ENCODE measurements at regions not wholly inside any gene's neighbourhood (a gene's known extent, or its start where the extent isn't known, plus 50 kb on each side); places are given as distances from the start of the nearest gene placed in this dataset.

DNA sequence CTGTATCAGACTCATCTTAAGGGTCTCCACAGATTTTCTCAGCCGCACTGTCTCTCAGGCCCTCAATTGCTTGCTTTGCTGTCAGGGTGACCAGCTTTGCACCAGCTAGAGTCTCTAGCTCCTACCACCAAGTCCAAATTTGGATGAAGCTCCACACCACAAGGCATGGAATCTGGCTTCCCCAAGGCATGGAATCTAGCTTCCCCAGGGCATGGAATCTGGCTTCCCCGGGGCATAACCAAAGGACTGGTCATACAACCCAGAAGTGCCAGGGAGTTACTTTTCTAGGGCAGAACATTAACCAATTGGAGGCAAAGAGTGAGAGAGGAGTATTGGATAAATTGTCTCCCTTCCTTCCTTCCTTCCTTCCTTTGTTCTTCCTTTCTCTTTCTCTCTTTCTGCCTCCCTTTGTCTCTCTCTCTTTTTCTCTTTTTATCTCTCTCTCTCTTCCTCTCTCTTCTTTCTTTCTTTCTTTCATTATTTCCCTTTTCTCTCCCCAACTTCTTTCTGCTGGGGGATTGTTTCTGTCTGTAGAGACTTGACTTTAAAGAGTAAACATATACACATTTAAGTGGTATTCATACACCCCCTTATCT lies 76.9 kb upstream of the HAO2 start:
- no peak for TF ChIP-seq POLR2A (IDR thresholded peaks at IDR 0.05)
- TF ChIP-seq, protein P1, sequence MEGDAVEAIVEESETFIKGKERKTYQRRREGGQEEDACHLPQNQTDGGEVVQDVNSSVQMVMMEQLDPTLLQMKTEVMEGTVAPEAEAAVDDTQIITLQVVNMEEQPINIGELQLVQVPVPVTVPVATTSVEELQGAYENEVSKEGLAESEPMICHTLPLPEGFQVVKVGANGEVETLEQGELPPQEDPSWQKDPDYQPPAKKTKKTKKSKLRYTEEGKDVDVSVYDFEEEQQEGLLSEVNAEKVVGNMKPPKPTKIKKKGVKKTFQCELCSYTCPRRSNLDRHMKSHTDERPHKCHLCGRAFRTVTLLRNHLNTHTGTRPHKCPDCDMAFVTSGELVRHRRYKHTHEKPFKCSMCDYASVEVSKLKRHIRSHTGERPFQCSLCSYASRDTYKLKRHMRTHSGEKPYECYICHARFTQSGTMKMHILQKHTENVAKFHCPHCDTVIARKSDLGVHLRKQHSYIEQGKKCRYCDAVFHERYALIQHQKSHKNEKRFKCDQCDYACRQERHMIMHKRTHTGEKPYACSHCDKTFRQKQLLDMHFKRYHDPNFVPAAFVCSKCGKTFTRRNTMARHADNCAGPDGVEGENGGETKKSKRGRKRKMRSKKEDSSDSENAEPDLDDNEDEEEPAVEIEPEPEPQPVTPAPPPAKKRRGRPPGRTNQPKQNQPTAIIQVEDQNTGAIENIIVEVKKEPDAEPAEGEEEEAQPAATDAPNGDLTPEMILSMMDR (IDR thresholded peaks at IDR 0.05) = no peak
- Histone ChIP-seq H3K27ac (no peak overlapping the region), H3K4me1 (no peaks in the 10 kb centered on the region), H3K9me3 (no peaks in the 10 kb centered on the region), H3K36me3 (no peaks in the 10 kb centered on the region), H3K4me3 (no peak overlapping the region), H3K27me3 (no peaks in the 10 kb centered on the region)
- DNase-seq = no peak
- intact Hi-C loops (cut with DNase I; ENCODE audit: low total_unique reads) = no loop called here

DNA sequence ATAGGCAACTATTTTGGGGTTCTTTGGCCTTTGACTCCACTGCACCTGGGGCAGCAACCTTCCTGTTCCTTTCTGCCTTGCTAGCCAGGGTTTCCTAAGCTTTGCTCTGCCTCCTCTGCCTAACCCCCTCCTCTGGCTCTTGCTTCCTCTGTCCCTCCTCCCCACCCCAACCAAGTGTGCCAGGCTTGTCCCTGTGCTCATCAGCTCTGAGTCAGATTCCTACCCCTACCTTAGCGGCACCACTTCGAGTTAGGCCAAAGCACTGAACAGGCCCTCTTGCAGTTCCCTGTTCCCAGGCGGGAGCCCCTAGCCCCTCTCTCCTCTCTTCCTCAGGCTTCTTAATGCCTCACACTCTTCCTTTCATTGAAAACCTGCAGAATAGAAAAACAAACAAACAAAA lies 74.8 kb upstream of the HAO2 start:
- Histone ChIP-seq H3K9me3 (no peaks in the 10 kb centered on the region), H3K4me1 (no peaks in the 10 kb centered on the region), H3K36me3 (no peaks in the 10 kb centered on the region), H3K27me3 (no peaks in the 10 kb centered on the region), H3K4me3 (no peak overlapping the region), H3K27ac (no peak overlapping the region)
- intact Hi-C loops (cut with DNase I; ENCODE audit: low total_unique reads) = no loop called here
- DNase-seq = no peak
- TF ChIP-seq, protein P1 (IDR thresholded peaks at IDR 0.05) = no peak
- no peak for TF ChIP-seq POLR2A (IDR thresholded peaks at IDR 0.05)

DNA sequence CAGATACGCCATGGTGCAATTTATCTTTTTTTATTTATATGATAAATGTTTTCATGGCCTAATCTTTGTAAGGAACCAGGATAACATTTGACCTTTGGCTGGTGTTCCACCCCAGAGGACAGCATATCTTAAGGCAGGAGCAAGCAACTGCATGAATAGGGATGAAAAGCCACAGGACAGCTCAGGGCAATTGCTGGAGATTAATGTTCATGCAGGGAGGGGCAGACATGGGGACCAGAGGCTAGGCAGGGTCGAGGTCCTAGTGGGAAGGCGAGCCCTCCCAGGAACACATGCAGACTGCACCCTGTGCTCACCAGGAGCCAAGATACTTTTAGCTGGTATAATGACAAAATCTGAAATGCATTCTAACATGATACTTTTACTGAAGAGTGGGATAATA lies 74.4 kb upstream of the HAO2 start:
- Histone ChIP-seq H3K4me3 (no peak overlapping the region), H3K27ac (no peak overlapping the region), H3K4me1 (no peaks in the 10 kb centered on the region), H3K9me3 (no peaks in the 10 kb centered on the region), H3K27me3 (no peaks in the 10 kb centered on the region), H3K36me3 (no peaks in the 10 kb centered on the region)
- intact Hi-C loops (cut with DNase I; ENCODE audit: low total_unique reads) = no loop called here
- DNase-seq = no peak
- TF ChIP-seq, protein P1 (IDR thresholded peaks at IDR 0.05) = no peak
- no peak for TF ChIP-seq POLR2A (IDR thresholded peaks at IDR 0.05)

DNA sequence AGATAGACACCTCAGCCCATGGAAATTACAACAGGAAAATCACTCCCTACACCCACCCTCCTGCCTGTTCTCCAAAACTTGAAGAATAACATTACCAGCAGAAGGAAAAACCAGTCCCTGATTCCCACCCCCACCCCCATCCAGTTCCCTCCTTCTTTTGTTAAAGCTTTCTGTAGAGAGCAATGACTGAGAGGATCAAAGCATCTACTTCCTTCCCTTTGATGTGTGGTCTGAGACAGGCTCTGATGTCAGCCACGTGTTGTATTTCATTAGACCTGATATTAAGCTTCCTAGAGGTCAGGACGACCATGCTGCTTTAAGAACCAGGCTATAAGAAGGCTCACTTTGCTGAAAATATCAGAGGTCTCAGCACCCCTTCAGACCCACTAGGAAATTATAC lies 73.9 kb upstream of the HAO2 start:
- no peak for TF ChIP-seq POLR2A (IDR thresholded peaks at IDR 0.05)
- TF ChIP-seq, protein P1 (IDR thresholded peaks at IDR 0.05) = no peak
- H3K27ac ChIP-seq = no peak overlapping the region
- H3K27me3 ChIP-seq = no peaks in the 10 kb centered on the region
- H3K4me1 ChIP-seq = no peaks in the 10 kb centered on the region
- intact Hi-C loops (cut with DNase I; ENCODE audit: low total_unique reads) = no loop called here
- DNase-seq = no peak
- H3K4me3 ChIP-seq = no peak overlapping the region
- H3K36me3 ChIP-seq = no peaks in the 10 kb centered on the region
- no peaks in the 10 kb centered on the region for H3K9me3 ChIP-seq

DNA sequence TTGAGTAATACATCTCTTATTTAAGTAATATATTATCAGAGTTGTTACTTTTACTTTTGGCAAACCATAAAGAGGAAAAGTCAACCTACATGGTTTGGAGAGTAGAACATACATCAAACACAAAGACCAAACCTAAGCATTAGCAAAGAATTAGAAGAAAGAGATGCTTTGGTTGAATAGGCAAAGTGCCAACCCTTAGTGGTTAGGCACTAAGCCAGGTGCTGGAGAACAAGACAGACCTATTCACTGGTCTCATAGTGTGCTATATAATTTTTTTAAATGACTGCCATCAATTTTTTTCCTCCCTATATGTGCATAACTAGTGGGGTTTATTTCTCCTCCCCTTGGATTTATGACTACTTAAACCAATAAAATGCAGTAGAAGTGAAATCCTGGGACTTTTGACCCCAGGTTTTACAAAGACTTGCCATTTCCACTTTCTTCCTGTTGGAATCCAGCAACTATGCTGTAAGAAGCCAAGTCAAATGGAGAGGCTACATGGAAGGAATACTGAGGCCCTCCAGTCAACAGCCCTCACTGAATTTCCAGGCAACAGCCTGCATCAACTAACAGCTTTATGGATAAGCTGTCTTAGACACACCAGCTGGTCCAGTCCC lies 69.8 kb upstream of the HAO2 start:
- DNase-seq = no peak
- H3K36me3 ChIP-seq = no peaks in the 10 kb centered on the region
- H3K27me3 ChIP-seq = no peaks in the 10 kb centered on the region
- TF ChIP-seq, protein P1 (IDR thresholded peaks at IDR 0.05) = no peak
- no peak for TF ChIP-seq POLR2A (IDR thresholded peaks at IDR 0.05)
- intact Hi-C loops (cut with DNase I; ENCODE audit: low total_unique reads) = no loop called here
- H3K27ac ChIP-seq = no peak overlapping the region
- H3K9me3 ChIP-seq = no peaks in the 10 kb centered on the region
- H3K4me3 ChIP-seq = no peak overlapping the region
- H3K4me1 ChIP-seq = no peaks in the 10 kb centered on the region
